ENCODE measurements at regions not wholly inside any gene's neighbourhood (a gene's known extent, or its start where the extent isn't known, plus 50 kb on each side); places are given as distances from the start of the nearest gene placed in this dataset.

- H3K27me3 ChIP-seq (ENCODE audit: control insufficient read depth, insufficient read depth, low read length, poor library complexity, severe bottlenecking): no peaks in the 10 kb centered on the region
- peaks cover 4% of the 10 kb centered on the region for H3K4me1 ChIP-seq (ENCODE audit: control insufficient read depth, insufficient read depth, low read length)
- 94% methylated on average over 6 of the region's 6 CpGs for whole genome bisulfite sequencing, 2 experiments
- no peaks in the 10 kb centered on the region for H3K36me3 ChIP-seq (ENCODE audit: control insufficient read depth, insufficient read depth, low read length)
- H3K9me3 ChIP-seq (ENCODE audit: control insufficient read depth, low read length): no peaks in the 10 kb centered on the region
- H3K27ac ChIP-seq (ENCODE audit: insufficient read depth, low read depth, low read length, poor library complexity, severe bottlenecking): no peak overlapping the region
- no peak overlapping the region for H3K4me3 ChIP-seq (ENCODE audit: insufficient read depth, low read depth, low read length)
Observed at GRCh38 chr17:36675250-36675649, 73.9 kb downstream of the MRM1 start.

- H3K36me3 ChIP-seq (ENCODE audit: control insufficient read depth, insufficient read depth, low read length): no peaks in the 10 kb centered on the region
- no peaks in the 10 kb centered on the region for H3K9me3 ChIP-seq (ENCODE audit: control insufficient read depth, low read length)
- H3K4me1 ChIP-seq (ENCODE audit: control insufficient read depth, insufficient read depth, low read length): peaks cover 4% of the 10 kb centered on the region
- no peaks in the 10 kb centered on the region for H3K27me3 ChIP-seq (ENCODE audit: control insufficient read depth, insufficient read depth, low read length, poor library complexity, severe bottlenecking)
- 84 to 86% methylated on average over 2 of the region's 2 CpGs for WGBS, 2 experiments
- no peak overlapping the region for H3K4me3 ChIP-seq (ENCODE audit: insufficient read depth, low read depth, low read length)
- no peak overlapping the region for H3K27ac ChIP-seq (ENCODE audit: insufficient read depth, low read depth, low read length, poor library complexity, severe bottlenecking)
Observed at GRCh38 chr17:36675786-36676185, 74.4 kb downstream of the MRM1 start.

- Histone ChIP-seq H3K4me1 (ENCODE audit: control insufficient read depth, insufficient read depth, low read length) (no peaks in the 10 kb centered on the region), H3K27ac (ENCODE audit: insufficient read depth, low read depth, low read length, poor library complexity, severe bottlenecking) (no peak overlapping the region), H3K36me3 (ENCODE audit: control insufficient read depth, insufficient read depth, low read length) (no peaks in the 10 kb centered on the region), H3K4me3 (ENCODE audit: insufficient read depth, low read depth, low read length) (no peak overlapping the region), H3K27me3 (ENCODE audit: control insufficient read depth, insufficient read depth, low read length, poor library complexity, severe bottlenecking) (no peaks in the 10 kb centered on the region), H3K9me3 (ENCODE audit: control insufficient read depth, low read length) (no peaks in the 10 kb centered on the region)
- WGBS, 2 experiments: 87 to 89% methylated on average over 9 of the region's 9 CpGs
Observed at GRCh38 chr17:36679815-36680467, 78.6 kb downstream of the MRM1 start.

GRCh38 chr17:36680701-36681202 is 79.4 kb downstream of the MRM1 start:
- Histone ChIP-seq H3K4me1 (ENCODE audit: control insufficient read depth, insufficient read depth, low read length) (no peaks in the 10 kb centered on the region), H3K4me3 (ENCODE audit: insufficient read depth, low read depth, low read length) (no peak overlapping the region), H3K9me3 (ENCODE audit: control insufficient read depth, low read length) (no peaks in the 10 kb centered on the region), H3K27me3 (ENCODE audit: control insufficient read depth, insufficient read depth, low read length, poor library complexity, severe bottlenecking) (no peaks in the 10 kb centered on the region), H3K36me3 (ENCODE audit: control insufficient read depth, insufficient read depth, low read length) (no peaks in the 10 kb centered on the region), H3K27ac (ENCODE audit: insufficient read depth, low read depth, low read length, poor library complexity, severe bottlenecking) (no peak overlapping the region)
- 84 to 88% methylated on average over 6 of the region's 6 CpGs for WGBS, 2 experiments

- 88% methylated on average over 7 of the region's 7 CpGs for WGBS, 2 experiments
- peaks cover 11% of the 10 kb centered on the region for H3K4me1 ChIP-seq (ENCODE audit: control insufficient read depth, insufficient read depth, low read length)
- H3K9me3 ChIP-seq (ENCODE audit: control insufficient read depth, low read length): no peaks in the 10 kb centered on the region
- H3K36me3 ChIP-seq (ENCODE audit: control insufficient read depth, insufficient read depth, low read length): no peaks in the 10 kb centered on the region
- no peak overlapping the region for H3K4me3 ChIP-seq (ENCODE audit: insufficient read depth, low read depth, low read length)
- H3K27me3 ChIP-seq (ENCODE audit: control insufficient read depth, insufficient read depth, low read length, poor library complexity, severe bottlenecking): no peaks in the 10 kb centered on the region
- H3K27ac ChIP-seq (ENCODE audit: insufficient read depth, low read depth, low read length, poor library complexity, severe bottlenecking): no peak overlapping the region
Observed at GRCh38 chr17:36682773-36683172, 81.4 kb downstream of the MRM1 start.

- Histone ChIP-seq H3K36me3 (ENCODE audit: control insufficient read depth, insufficient read depth, low read length) (no peaks in the 10 kb centered on the region), H3K27me3 (ENCODE audit: control insufficient read depth, insufficient read depth, low read length, poor library complexity, severe bottlenecking) (no peaks in the 10 kb centered on the region), H3K4me3 (ENCODE audit: insufficient read depth, low read depth, low read length) (no peak overlapping the region), H3K9me3 (ENCODE audit: control insufficient read depth, low read length) (no peaks in the 10 kb centered on the region), H3K27ac (ENCODE audit: insufficient read depth, low read depth, low read length, poor library complexity, severe bottlenecking) (no peak overlapping the region), H3K4me1 (ENCODE audit: control insufficient read depth, insufficient read depth, low read length) (peaks cover 11% of the 10 kb centered on the region)
- 59 to 62% methylated on average over 5 of the region's 5 CpGs for WGBS, 2 experiments
Observed at GRCh38 chr17:36683387-36683786, 82.0 kb downstream of the MRM1 start.

- peaks cover 11% of the 10 kb centered on the region for H3K4me1 ChIP-seq (ENCODE audit: control insufficient read depth, insufficient read depth, low read length)
- H3K27me3 ChIP-seq (ENCODE audit: control insufficient read depth, insufficient read depth, low read length, poor library complexity, severe bottlenecking): no peaks in the 10 kb centered on the region
- H3K27ac ChIP-seq (ENCODE audit: insufficient read depth, low read depth, low read length, poor library complexity, severe bottlenecking): no peak overlapping the region
- H3K36me3 ChIP-seq (ENCODE audit: control insufficient read depth, insufficient read depth, low read length): no peaks in the 10 kb centered on the region
- H3K4me3 ChIP-seq (ENCODE audit: insufficient read depth, low read depth, low read length): no peak overlapping the region
- 90 to 94% methylated on average over 4 of the region's 4 CpGs for WGBS, 2 experiments
- H3K9me3 ChIP-seq (ENCODE audit: control insufficient read depth, low read length): no peaks in the 10 kb centered on the region
Observed at GRCh38 chr17:36684134-36684533, 82.8 kb downstream of the MRM1 start.

- H3K9me3 ChIP-seq (ENCODE audit: control insufficient read depth, low read length): no peaks in the 10 kb centered on the region
- no peak overlapping the region for H3K4me3 ChIP-seq (ENCODE audit: insufficient read depth, low read depth, low read length)
- no peaks in the 10 kb centered on the region for H3K27me3 ChIP-seq (ENCODE audit: control insufficient read depth, insufficient read depth, low read length, poor library complexity, severe bottlenecking)
- H3K4me1 ChIP-seq (ENCODE audit: control insufficient read depth, insufficient read depth, low read length): peaks cover 11% of the 10 kb centered on the region
- 92 to 94% methylated on average over 15 of the region's 15 CpGs for WGBS, 2 experiments
- no peak overlapping the region for H3K27ac ChIP-seq (ENCODE audit: insufficient read depth, low read depth, low read length, poor library complexity, severe bottlenecking)
- H3K36me3 ChIP-seq (ENCODE audit: control insufficient read depth, insufficient read depth, low read length): no peaks in the 10 kb centered on the region
Observed at GRCh38 chr17:36686123-36686669, 84.8 kb downstream of the MRM1 start.

GRCh38 chr17:36687736-36688135 is 86.4 kb downstream of the MRM1 start:
- Histone ChIP-seq H3K9me3 (ENCODE audit: control insufficient read depth, low read length) (no peaks in the 10 kb centered on the region), H3K4me3 (ENCODE audit: insufficient read depth, low read depth, low read length) (no peak overlapping the region), H3K36me3 (ENCODE audit: control insufficient read depth, insufficient read depth, low read length) (no peaks in the 10 kb centered on the region), H3K27me3 (ENCODE audit: control insufficient read depth, insufficient read depth, low read length, poor library complexity, severe bottlenecking) (no peaks in the 10 kb centered on the region), H3K27ac (ENCODE audit: insufficient read depth, low read depth, low read length, poor library complexity, severe bottlenecking) (no peak overlapping the region), H3K4me1 (ENCODE audit: control insufficient read depth, insufficient read depth, low read length) (peaks cover 11% of the 10 kb centered on the region)
- WGBS, 2 experiments: 39 to 42% methylated on average over 5 of the region's 5 CpGs

- Histone ChIP-seq H3K4me1 (ENCODE audit: control insufficient read depth, insufficient read depth, low read length) (peaks cover 11% of the 10 kb centered on the region), H3K4me3 (ENCODE audit: insufficient read depth, low read depth, low read length) (no peak overlapping the region), H3K27me3 (ENCODE audit: control insufficient read depth, insufficient read depth, low read length, poor library complexity, severe bottlenecking) (no peaks in the 10 kb centered on the region), H3K9me3 (ENCODE audit: control insufficient read depth, low read length) (no peaks in the 10 kb centered on the region), H3K27ac (ENCODE audit: insufficient read depth, low read depth, low read length, poor library complexity, severe bottlenecking) (no peak overlapping the region), H3K36me3 (ENCODE audit: control insufficient read depth, insufficient read depth, low read length) (no peaks in the 10 kb centered on the region)
- 92 to 95% methylated on average over 8 to 15 of the region's 15 CpGs for WGBS, 2 experiments
Observed at GRCh38 chr17:36689089-36689667, 87.8 kb downstream of the MRM1 start.

All from ectodermal cell (in vitro differentiated cells).